ENCODE measurements at regions not wholly inside any gene's neighbourhood (a gene's known extent, or its start where the extent isn't known, plus 50 kb on each side); places are given as distances from the start of the nearest gene placed in this dataset.

GRCh38 chr9:129356871-129357772 lies 179.1 kb upstream of the IER5L start:
- H3K4me2 ChIP-seq (ENCODE audit: extremely low read depth, insufficient read depth, low read length), result no peak overlapping the region
- H2AFZ ChIP-seq (ENCODE audit: low read length), result no peak overlapping the region
- H3K27ac ChIP-seq (ENCODE audit: insufficient read depth, low read length), result no peak overlapping the region
- peaks cover 4% of the 10 kb centered on the region for H3K4me1 ChIP-seq (ENCODE audit: control insufficient read depth, extremely low read depth, insufficient read depth, low read length)
- no peak for TF ChIP-seq EZH2 (IDR thresholded peaks at IDR 0.05; ENCODE audit: low read length, missing control alignments)
- TF ChIP-seq, protein P1, sequence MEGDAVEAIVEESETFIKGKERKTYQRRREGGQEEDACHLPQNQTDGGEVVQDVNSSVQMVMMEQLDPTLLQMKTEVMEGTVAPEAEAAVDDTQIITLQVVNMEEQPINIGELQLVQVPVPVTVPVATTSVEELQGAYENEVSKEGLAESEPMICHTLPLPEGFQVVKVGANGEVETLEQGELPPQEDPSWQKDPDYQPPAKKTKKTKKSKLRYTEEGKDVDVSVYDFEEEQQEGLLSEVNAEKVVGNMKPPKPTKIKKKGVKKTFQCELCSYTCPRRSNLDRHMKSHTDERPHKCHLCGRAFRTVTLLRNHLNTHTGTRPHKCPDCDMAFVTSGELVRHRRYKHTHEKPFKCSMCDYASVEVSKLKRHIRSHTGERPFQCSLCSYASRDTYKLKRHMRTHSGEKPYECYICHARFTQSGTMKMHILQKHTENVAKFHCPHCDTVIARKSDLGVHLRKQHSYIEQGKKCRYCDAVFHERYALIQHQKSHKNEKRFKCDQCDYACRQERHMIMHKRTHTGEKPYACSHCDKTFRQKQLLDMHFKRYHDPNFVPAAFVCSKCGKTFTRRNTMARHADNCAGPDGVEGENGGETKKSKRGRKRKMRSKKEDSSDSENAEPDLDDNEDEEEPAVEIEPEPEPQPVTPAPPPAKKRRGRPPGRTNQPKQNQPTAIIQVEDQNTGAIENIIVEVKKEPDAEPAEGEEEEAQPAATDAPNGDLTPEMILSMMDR (conservative IDR thresholded peaks at IDR 0.05 in 1 of 2, IDR thresholded peaks at IDR 0.05 in 1 of 2; ENCODE audit: low read depth in 1 of 2, low read length in 2 of 2), result no peak
- no peak overlapping the region for H3K9ac ChIP-seq (ENCODE audit: insufficient read depth, low read length)
- H3K9me3 ChIP-seq (ENCODE audit: control insufficient read depth, insufficient read depth, low read depth, low read length), result no peaks in the 10 kb centered on the region
- no peaks in the 10 kb centered on the region for H3K27me3 ChIP-seq (ENCODE audit: control insufficient read depth, insufficient read depth, low read length)
- H3K36me3 ChIP-seq (ENCODE audit: control insufficient read depth, insufficient read depth, low read length), result no peaks in the 10 kb centered on the region
- H4K20me1 ChIP-seq (ENCODE audit: control insufficient read depth, extremely low read depth, insufficient read depth, low read length), result no peaks in the 10 kb centered on the region
- no peaks in the 10 kb centered on the region for H3K79me2 ChIP-seq (ENCODE audit: control insufficient read depth, insufficient read depth, low read length)
- H3K4me3 ChIP-seq (replicated peaks in 1 of 4; ENCODE audit: control extremely low read depth in 1 of 4, insufficient read depth in 1 of 4, low read depth in 3 of 4, low read length in 4 of 4), result no peak overlapping the region
- no peak for DNase-seq (ENCODE audit: low read depth in 2 of 2)

DNA sequence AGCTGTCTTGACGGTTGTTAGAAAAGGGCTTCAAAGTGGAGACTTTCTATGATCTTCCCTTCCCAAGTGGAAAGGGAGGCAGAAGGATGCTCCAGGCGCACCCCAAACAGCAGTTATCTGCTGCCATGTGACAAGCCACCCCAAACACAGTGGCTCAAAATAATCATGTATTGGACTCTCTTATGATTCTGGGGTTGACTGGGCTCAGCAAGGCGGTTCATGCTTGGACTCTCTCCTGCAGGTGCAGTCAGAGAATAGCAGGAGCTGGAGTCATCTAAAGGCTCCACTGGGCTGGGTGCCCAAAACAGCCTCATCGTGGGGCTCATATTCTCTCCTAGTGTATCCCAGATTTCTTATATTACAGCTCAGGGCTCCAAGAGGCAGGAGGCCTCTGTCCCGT lies 177.6 kb upstream of the IER5L start:
- TF ChIP-seq, protein P1 (conservative IDR thresholded peaks at IDR 0.05 in 1 of 2, IDR thresholded peaks at IDR 0.05 in 1 of 2; ENCODE audit: low read depth in 1 of 2, low read length in 2 of 2), result no peak
- TF ChIP-seq EZH2 (IDR thresholded peaks at IDR 0.05; ENCODE audit: low read length, missing control alignments), result no peak
- no peaks in the 10 kb centered on the region for H3K36me3 ChIP-seq (ENCODE audit: control insufficient read depth, insufficient read depth, low read length)
- H4K20me1 ChIP-seq (ENCODE audit: control insufficient read depth, extremely low read depth, insufficient read depth, low read length), result no peaks in the 10 kb centered on the region
- no peak for DNase-seq (ENCODE audit: low read depth in 2 of 2)
- H2AFZ ChIP-seq (ENCODE audit: low read length), result no peak overlapping the region
- peaks cover 4% of the 10 kb centered on the region for H3K4me1 ChIP-seq (ENCODE audit: control insufficient read depth, extremely low read depth, insufficient read depth, low read length)
- H3K4me3 ChIP-seq (replicated peaks in 1 of 4; ENCODE audit: control extremely low read depth in 1 of 4, insufficient read depth in 1 of 4, low read depth in 3 of 4, low read length in 4 of 4), result no peak overlapping the region
- no peaks in the 10 kb centered on the region for H3K9me3 ChIP-seq (ENCODE audit: control insufficient read depth, insufficient read depth, low read depth, low read length)
- no peaks in the 10 kb centered on the region for H3K79me2 ChIP-seq (ENCODE audit: control insufficient read depth, insufficient read depth, low read length)
- H3K27me3 ChIP-seq (ENCODE audit: control insufficient read depth, insufficient read depth, low read length), result no peaks in the 10 kb centered on the region
- no peak overlapping the region for H3K27ac ChIP-seq (ENCODE audit: insufficient read depth, low read length)
- H3K9ac ChIP-seq (ENCODE audit: insufficient read depth, low read length), result no peak overlapping the region
- no peak overlapping the region for H3K4me2 ChIP-seq (ENCODE audit: extremely low read depth, insufficient read depth, low read length)

GRCh38 chr9:129354498-129354897 lies 176.4 kb upstream of the IER5L start:
- Histone ChIP-seq H2AFZ (ENCODE audit: low read length) (no peak overlapping the region), H3K36me3 (ENCODE audit: control insufficient read depth, insufficient read depth, low read length) (no peaks in the 10 kb centered on the region), H3K4me2 (ENCODE audit: extremely low read depth, insufficient read depth, low read length) (no peak overlapping the region), H3K79me2 (ENCODE audit: control insufficient read depth, insufficient read depth, low read length) (no peaks in the 10 kb centered on the region), H3K9ac (ENCODE audit: insufficient read depth, low read length) (no peak overlapping the region), H3K4me1 (ENCODE audit: control insufficient read depth, extremely low read depth, insufficient read depth, low read length) (peaks cover 4% of the 10 kb centered on the region), H4K20me1 (ENCODE audit: control insufficient read depth, extremely low read depth, insufficient read depth, low read length) (no peaks in the 10 kb centered on the region), H3K27ac (ENCODE audit: insufficient read depth, low read length) (no peak overlapping the region), H3K9me3 (ENCODE audit: control insufficient read depth, insufficient read depth, low read depth, low read length) (no peaks in the 10 kb centered on the region), H3K4me3 (replicated peaks in 1 of 4; ENCODE audit: control extremely low read depth in 1 of 4, insufficient read depth in 1 of 4, low read depth in 3 of 4, low read length in 4 of 4) (no peak overlapping the region), H3K27me3 (ENCODE audit: control insufficient read depth, insufficient read depth, low read length) (no peaks in the 10 kb centered on the region)
- TF ChIP-seq, protein P1 (conservative IDR thresholded peaks at IDR 0.05 in 1 of 2, IDR thresholded peaks at IDR 0.05 in 1 of 2; ENCODE audit: low read depth in 1 of 2, low read length in 2 of 2), result no peak
- no peak for TF ChIP-seq EZH2 (IDR thresholded peaks at IDR 0.05; ENCODE audit: low read length, missing control alignments)
- no peak for DNase-seq (ENCODE audit: low read depth in 2 of 2)

All from fibroblast of lung (primary cell).